Osteoblast (primary cell): ENCODE measurements at regions not wholly inside any gene's neighbourhood (a gene's known extent, or its start where the extent isn't known, plus 50 kb on each side); places are given as distances from the start of the nearest gene placed in this dataset.

Experiments
- DNase-seq: peaks from one replicate; pipeline ENCODE4 v3.0.0; 2011; ENCODE audit warnings: low spot score, mixed read lengths; ENCODE audit not compliant: insufficient read length; ENCODE audit errors: missing footprints
- H2AFZ ChIP-seq: 2 replicates; pipeline ENCODE4 v1.6.0; 2011; ENCODE audit warnings: mild to moderate bottlenecking, low read length
- H3K27ac ChIP-seq: 2 replicates; pipeline ENCODE4 v1.5.1; 2011; ENCODE audit warnings: mild to moderate bottlenecking, low read depth, low read length, moderate library complexity
- H3K27me3 ChIP-seq: 2 replicates; pipeline ENCODE4 v1.6.0; 2012; ENCODE audit warnings: mild to moderate bottlenecking, control low read depth, inconsistent platforms, low read length, moderate library complexity; ENCODE audit not compliant: insufficient read depth
- H3K36me3 ChIP-seq: 2 replicates; pipeline ENCODE4 v1.5.1; 2011; ENCODE audit warnings: mild to moderate bottlenecking, low read length, control low read depth, moderate library complexity; ENCODE audit not compliant: insufficient read depth
- H3K4me1 ChIP-seq: 2 replicates; pipeline ENCODE4 v1.5.1; 2011; ENCODE audit warnings: mild to moderate bottlenecking, low read length, control low read depth, moderate library complexity; ENCODE audit not compliant: insufficient read depth
- H3K4me2 ChIP-seq: 2 replicates; pipeline ENCODE4 v1.6.0; 2011; ENCODE audit warnings: mild to moderate bottlenecking, low read length; ENCODE audit not compliant: insufficient read depth
- H3K4me3 ChIP-seq: fragments of 200-600 bp; sonication (generic); 3 replicates; pipeline ENCODE4 v1.5.1; 2012; ENCODE audit warnings: mild to moderate bottlenecking, low read length, inconsistent platforms; ENCODE audit not compliant: insufficient read depth
- H3K79me2 ChIP-seq: 2 replicates; pipeline ENCODE4 v1.6.0; 2012; ENCODE audit warnings: mild to moderate bottlenecking, low read length, control low read depth, inconsistent platforms; ENCODE audit not compliant: insufficient read depth
- H3K9me3 ChIP-seq: 2 replicates; pipeline ENCODE4 v1.5.1; 2011; ENCODE audit warnings: low read depth, low read length, control low read depth
- H4K20me1 ChIP-seq: 2 replicates; pipeline ENCODE4 v1.6.0; 2012; ENCODE audit warnings: mild to moderate bottlenecking, low read length, control low read depth; ENCODE audit not compliant: insufficient read depth
- CTCF ChIP-seq: IDR thresholded peaks from 2 replicates; pipeline ENCODE4 v1.5.1; 2011; ENCODE audit warnings: mild to moderate bottlenecking, low read depth, low read length, moderate library complexity; ENCODE audit errors: extremely low read depth

DNA sequence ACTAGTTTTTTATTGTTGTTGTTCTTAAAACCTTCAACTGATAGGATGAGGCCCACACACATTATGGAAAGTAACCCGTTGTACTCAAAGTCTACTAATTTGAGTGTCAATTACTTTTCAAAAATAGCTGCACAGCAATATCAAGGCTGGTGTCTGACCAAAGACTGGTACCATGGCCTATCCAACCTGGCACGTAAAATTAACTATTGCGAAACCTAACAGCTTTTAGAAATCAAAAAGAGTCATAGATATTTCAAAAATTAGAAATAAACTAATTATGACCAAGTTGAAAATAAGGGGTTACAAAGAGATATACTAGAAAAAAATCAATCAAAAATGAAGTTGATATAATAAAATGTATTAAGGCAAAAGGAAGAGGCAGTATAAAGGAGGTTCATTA, 501.5 kb upstream of the SLC8A1 start:
- no peak for TF ChIP-seq CTCF
- Histone ChIP-seq H4K20me1 (no peaks in the 10 kb centered on the region), H3K79me2 (no peaks in the 10 kb centered on the region), H3K4me3 (no peak overlapping the region), H3K4me1 (no peaks in the 10 kb centered on the region), H2AFZ (no peak overlapping the region), H3K4me2 (no peak overlapping the region), H3K9me3 (no peaks in the 10 kb centered on the region), H3K27me3 (no peaks in the 10 kb centered on the region), H3K27ac (no peak overlapping the region), H3K36me3 (no peaks in the 10 kb centered on the region)
- DNase-seq = no peak

GRCh38 chr2:40955042-40955441, 503.2 kb upstream of the SLC8A1 start:
- Histone ChIP-seq H3K79me2 (no peaks in the 10 kb centered on the region), H3K36me3 (no peaks in the 10 kb centered on the region), H3K4me2 (no peak overlapping the region), H3K9me3 (no peaks in the 10 kb centered on the region), H3K27me3 (no peaks in the 10 kb centered on the region), H3K4me1 (no peaks in the 10 kb centered on the region), H4K20me1 (no peaks in the 10 kb centered on the region), H3K27ac (no peak overlapping the region), H2AFZ (no peak overlapping the region), H3K4me3 (no peak overlapping the region)
- DNase-seq = no peak
- TF ChIP-seq CTCF = no peak

GRCh38 chr2:40955635-40956034, 503.7 kb upstream of the SLC8A1 start:
- H3K4me3 ChIP-seq = no peak overlapping the region
- no peaks in the 10 kb centered on the region for H3K79me2 ChIP-seq
- no peaks in the 10 kb centered on the region for H4K20me1 ChIP-seq
- H3K4me2 ChIP-seq = no peak overlapping the region
- no peak for TF ChIP-seq CTCF
- no peaks in the 10 kb centered on the region for H3K27me3 ChIP-seq
- no peak for DNase-seq
- H3K4me1 ChIP-seq = no peaks in the 10 kb centered on the region
- H3K9me3 ChIP-seq = no peaks in the 10 kb centered on the region
- no peak overlapping the region for H2AFZ ChIP-seq
- H3K36me3 ChIP-seq = no peaks in the 10 kb centered on the region
- no peak overlapping the region for H3K27ac ChIP-seq

GRCh38 chr2:40957508-40957907, 505.6 kb upstream of the SLC8A1 start:
- DNase-seq = no peak
- Histone ChIP-seq H3K79me2 (no peaks in the 10 kb centered on the region), H3K36me3 (no peaks in the 10 kb centered on the region), H3K9me3 (no peaks in the 10 kb centered on the region), H3K4me1 (no peaks in the 10 kb centered on the region), H2AFZ (no peak overlapping the region), H4K20me1 (no peaks in the 10 kb centered on the region), H3K27me3 (no peaks in the 10 kb centered on the region), H3K4me3 (no peak overlapping the region), H3K27ac (no peak overlapping the region), H3K4me2 (no peak overlapping the region)
- TF ChIP-seq CTCF = no peak
